ENCODE measurements at regions not wholly inside any gene's neighbourhood (a gene's known extent, or its start where the extent isn't known, plus 50 kb on each side); places are given as distances from the start of the nearest gene placed in this dataset.
"Not testable (repeated sequence)": the region's sequence is repeated elsewhere in the genome, so short reads cannot be mapped to it uniquely, and the experiment has no call there.

GRCh38 chr4:108454227-108454626, 166.1 kb upstream of the RPL34 start:
- DNase-seq, result no peak
- Histone ChIP-seq H3K4me3 (ENCODE audit: insufficient read depth, low read depth, low read length) (no peak overlapping the region), H3K27me3 (ENCODE audit: control insufficient read depth, insufficient read depth, low read length) (no peaks in the 10 kb centered on the region), H3K36me3 (replicated peaks; ENCODE audit: control insufficient read depth, insufficient read depth, low read length) (no peaks in the 10 kb centered on the region)

GRCh38 chr4:108453366-108453765, 167.0 kb upstream of the RPL34 start:
- no peaks in the 10 kb centered on the region for H3K36me3 ChIP-seq (replicated peaks; ENCODE audit: control insufficient read depth, insufficient read depth, low read length)
- H3K4me3 ChIP-seq (ENCODE audit: insufficient read depth, low read depth, low read length), result no peak overlapping the region
- no peaks in the 10 kb centered on the region for H3K27me3 ChIP-seq (ENCODE audit: control insufficient read depth, insufficient read depth, low read length)
- DNase-seq, result no peak

DNA sequence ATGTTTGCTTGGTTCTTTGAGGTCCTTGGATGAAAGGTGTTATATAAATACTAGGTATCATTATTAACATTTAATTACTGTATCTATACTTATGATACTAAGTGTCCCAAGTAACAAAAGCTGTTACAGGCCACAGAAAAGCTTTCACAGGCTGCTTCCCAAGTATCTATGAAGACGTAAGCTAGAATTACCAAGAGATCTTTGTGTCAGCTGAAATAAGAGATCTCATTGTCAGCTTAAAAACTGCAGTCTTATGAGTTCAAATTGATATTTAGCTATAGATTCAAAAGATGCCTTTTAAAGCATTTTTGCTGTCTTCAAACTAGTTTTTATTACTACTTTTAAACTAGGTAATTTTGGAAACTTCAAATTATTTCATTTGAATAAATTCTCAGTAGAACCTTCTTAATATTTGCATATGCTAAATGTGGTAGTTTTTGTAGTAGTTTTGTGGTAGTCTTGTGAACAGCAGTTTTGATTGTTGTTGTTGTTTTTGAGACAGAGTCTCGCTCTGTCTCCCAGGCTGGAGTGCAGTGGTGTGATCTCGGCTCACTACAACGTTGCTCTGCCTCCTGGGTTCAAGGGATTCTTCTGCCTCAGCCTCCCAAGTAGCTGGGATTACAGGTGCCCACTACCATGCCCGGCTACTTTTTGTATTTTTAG, 170.0 kb upstream of the RPL34 start:
- Histone ChIP-seq H3K27me3 (ENCODE audit: control insufficient read depth, insufficient read depth, low read length) (no peaks in the 10 kb centered on the region), H3K36me3 (replicated peaks; ENCODE audit: control insufficient read depth, insufficient read depth, low read length) (no peaks in the 10 kb centered on the region), H3K4me3 (ENCODE audit: insufficient read depth, low read depth, low read length) (no peak overlapping the region)
- no peak for DNase-seq

- H3K27me3 ChIP-seq (ENCODE audit: control insufficient read depth, insufficient read depth, low read length), result no peaks in the 10 kb centered on the region
- no peaks in the 10 kb centered on the region for H3K36me3 ChIP-seq (replicated peaks; ENCODE audit: control insufficient read depth, insufficient read depth, low read length)
- no peak overlapping the region for H3K4me3 ChIP-seq (ENCODE audit: insufficient read depth, low read depth, low read length)
- no peak for DNase-seq
These were observed 171.2 kb upstream of the RPL34 start for GRCh38 chr4:108449129-108449528.

DNA sequence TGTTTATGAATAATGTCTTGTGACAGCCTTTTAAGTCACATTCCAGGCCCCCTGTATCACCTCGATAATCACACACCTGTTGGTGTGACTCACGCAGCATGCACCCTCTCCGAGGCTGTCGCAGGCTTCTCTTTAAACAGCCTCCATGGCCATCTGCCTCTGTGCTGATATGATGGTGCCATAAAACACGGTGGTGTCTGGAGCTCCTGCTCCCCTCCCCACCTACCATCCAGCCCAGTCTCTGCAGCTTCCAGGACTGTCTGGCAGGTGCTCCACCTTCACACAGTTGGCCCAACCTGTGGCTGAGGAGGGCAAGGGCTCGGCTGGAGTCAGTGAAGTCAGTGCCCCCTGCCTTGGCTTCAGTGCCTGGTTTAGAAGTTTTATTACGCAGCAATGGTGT, 173.8 kb upstream of the RPL34 start:
- H3K27me3 ChIP-seq (ENCODE audit: control insufficient read depth, insufficient read depth, low read length), result no peaks in the 10 kb centered on the region
- DNase-seq, result no peak
- H3K4me3 ChIP-seq (ENCODE audit: insufficient read depth, low read depth, low read length), result no peak overlapping the region
- no peaks in the 10 kb centered on the region for H3K36me3 ChIP-seq (replicated peaks; ENCODE audit: control insufficient read depth, insufficient read depth, low read length)

DNA sequence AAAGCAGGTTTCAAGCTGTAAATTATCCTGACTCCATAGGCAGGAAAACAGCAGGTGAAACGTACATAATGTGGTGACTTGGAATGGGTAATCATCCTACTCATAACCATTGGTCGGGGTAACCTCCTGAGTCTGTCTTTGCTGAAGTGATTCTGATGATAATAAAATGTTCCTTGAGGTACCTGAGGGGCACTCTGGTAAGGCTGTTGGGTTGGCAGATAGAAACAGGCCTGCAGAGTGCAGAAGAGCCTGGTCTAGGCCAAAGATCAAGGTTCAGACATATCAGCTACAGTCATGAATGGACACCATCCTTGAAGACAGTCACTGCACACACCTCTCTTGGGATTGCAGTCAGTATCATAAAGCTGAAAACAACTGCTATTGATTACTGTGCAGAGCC, 174.7 kb upstream of the RPL34 start:
- Histone ChIP-seq H3K4me3 (ENCODE audit: insufficient read depth, low read depth, low read length) (no peak overlapping the region), H3K27me3 (ENCODE audit: control insufficient read depth, insufficient read depth, low read length) (no peaks in the 10 kb centered on the region), H3K36me3 (replicated peaks; ENCODE audit: control insufficient read depth, insufficient read depth, low read length) (no peaks in the 10 kb centered on the region)
- no peak for DNase-seq

DNA sequence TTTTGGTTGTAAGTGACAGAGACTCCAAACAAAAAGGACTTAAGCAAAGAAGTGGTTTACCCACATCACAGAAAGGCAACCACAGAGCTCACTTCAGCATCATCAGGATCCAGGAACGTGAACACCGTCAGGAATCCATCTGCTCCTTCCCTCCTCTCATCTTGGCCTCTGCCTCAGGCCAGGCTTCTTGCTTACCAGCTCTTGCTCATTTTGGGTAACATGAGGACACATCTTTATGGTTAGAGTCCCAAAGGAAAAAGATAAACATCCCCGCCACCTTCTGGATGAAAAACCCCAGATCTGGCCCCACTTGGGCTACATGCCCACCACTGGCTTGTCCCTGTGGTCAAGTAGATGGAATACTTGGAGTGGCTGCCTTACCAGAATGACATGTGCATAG, 176.8 kb upstream of the RPL34 start:
- DNase-seq, result no peak

DNA sequence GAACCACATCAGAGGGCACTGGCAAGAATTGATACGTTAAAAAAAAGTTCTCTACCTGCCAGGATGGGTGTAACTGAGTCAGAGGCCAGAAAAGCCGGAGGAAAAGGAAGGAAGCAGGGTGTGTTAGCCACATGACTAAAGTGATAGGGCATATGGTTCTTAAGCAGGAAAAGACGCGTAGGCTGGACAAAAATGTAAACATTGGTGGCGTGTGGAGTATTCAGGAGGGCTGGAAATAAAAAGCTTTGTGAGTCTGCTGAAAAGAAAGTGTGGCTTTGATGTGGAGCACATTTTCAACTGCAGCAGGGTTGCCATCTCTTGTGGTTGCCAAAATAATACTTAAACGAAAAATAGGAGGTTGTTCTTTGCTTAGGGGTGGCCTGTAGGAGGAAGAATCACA, 186.5 kb upstream of the RPL34 start:
- H3K36me3 ChIP-seq (replicated peaks; ENCODE audit: control insufficient read depth, insufficient read depth, low read length), result no peaks in the 10 kb centered on the region
- no peak overlapping the region for H3K4me3 ChIP-seq (ENCODE audit: insufficient read depth, low read depth, low read length)
- no peaks in the 10 kb centered on the region for H3K27me3 ChIP-seq (ENCODE audit: control insufficient read depth, insufficient read depth, low read length)
- DNase-seq, result no peak

More for the DNA sequence above, 176.8 kb upstream of the RPL34 start:
- Histone ChIP-seq H3K36me3 (replicated peaks; ENCODE audit: control insufficient read depth, insufficient read depth, low read length) (no peaks in the 10 kb centered on the region), H3K4me3 (ENCODE audit: insufficient read depth, low read depth, low read length) (no peak overlapping the region), H3K27me3 (ENCODE audit: control insufficient read depth, insufficient read depth, low read length) (no peaks in the 10 kb centered on the region)

DNA sequence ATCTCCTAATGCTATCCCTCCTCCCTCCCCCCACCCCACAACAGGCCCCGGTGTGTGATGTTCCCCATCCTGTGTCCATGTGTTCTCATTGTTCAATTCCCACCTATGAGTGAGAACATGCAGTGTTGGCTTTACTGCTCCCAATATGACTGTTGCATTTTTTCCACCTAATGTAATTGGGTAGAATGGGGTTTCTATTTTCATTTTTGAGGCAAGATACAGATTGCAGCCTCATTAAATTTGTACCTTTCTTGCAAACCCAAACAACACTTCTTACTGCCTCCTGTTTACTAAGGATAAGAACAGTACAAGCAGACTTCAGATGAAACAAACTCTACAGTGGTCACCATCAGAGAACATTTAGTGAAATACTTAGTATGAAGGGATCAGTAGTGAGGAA, 187.0 kb upstream of the RPL34 start:
- not testable (repeated sequence) for DNase-seq; H3K4me3 ChIP-seq (ENCODE audit: insufficient read depth, low read depth, low read length); H3K36me3 ChIP-seq (replicated peaks; ENCODE audit: control insufficient read depth, insufficient read depth, low read length); H3K27me3 ChIP-seq (ENCODE audit: control insufficient read depth, insufficient read depth, low read length)

DNA sequence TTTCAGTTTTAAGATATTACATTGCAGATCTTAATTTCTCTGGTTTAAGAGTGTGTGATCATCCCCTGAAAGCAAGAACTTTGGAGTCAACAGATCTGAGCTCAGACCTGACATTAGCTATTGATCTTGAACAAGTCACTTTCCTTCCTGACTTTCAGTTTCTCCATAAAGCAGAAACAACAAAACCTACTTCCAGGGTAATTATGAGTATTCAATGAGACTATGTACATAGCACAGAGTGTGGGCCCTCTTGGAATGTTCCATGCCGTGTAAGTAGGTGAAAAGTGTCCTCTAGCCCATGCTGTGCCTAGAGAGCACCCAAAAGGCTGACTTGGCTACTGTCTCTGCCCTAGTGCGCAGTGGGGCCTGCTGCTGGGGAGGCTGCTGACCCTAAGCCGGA, 188.0 kb upstream of the RPL34 start:
- no peak overlapping the region for H3K4me3 ChIP-seq (ENCODE audit: insufficient read depth, low read depth, low read length)
- DNase-seq, result no peak
- H3K36me3 ChIP-seq (replicated peaks; ENCODE audit: control insufficient read depth, insufficient read depth, low read length), result no peaks in the 10 kb centered on the region
- no peaks in the 10 kb centered on the region for H3K27me3 ChIP-seq (ENCODE audit: control insufficient read depth, insufficient read depth, low read length)

DNA sequence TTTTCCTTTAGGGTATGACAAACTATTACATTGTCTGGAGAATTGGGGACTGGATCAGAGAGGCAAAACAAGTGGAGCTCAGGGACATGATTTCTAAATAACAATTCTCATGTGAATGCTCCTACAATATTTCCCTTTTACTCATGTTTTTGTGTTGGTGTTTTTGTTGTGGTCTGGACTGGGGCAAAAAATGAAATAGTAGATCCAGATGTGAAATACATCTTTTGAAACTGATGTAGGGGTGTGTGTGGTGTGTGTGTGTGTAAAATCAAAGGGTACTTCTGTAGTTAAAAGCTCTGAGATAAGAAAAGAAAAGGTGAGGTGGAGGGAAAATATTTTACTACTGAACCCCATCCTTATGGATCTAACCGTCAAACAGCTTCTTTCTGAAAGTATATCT, 188.4 kb upstream of the RPL34 start:
- Histone ChIP-seq H3K4me3 (ENCODE audit: insufficient read depth, low read depth, low read length) (no peak overlapping the region), H3K36me3 (replicated peaks; ENCODE audit: control insufficient read depth, insufficient read depth, low read length) (no peaks in the 10 kb centered on the region), H3K27me3 (ENCODE audit: control insufficient read depth, insufficient read depth, low read length) (no peaks in the 10 kb centered on the region)
- DNase-seq, result no peak

- Histone ChIP-seq H3K27me3 (ENCODE audit: control insufficient read depth, insufficient read depth, low read length) (no peaks in the 10 kb centered on the region), H3K36me3 (replicated peaks; ENCODE audit: control insufficient read depth, insufficient read depth, low read length) (no peaks in the 10 kb centered on the region), H3K4me3 (ENCODE audit: insufficient read depth, low read depth, low read length) (no peak overlapping the region)
- no peak for DNase-seq
These were observed 189.5 kb upstream of the RPL34 start for GRCh38 chr4:108430921-108431320.

- Histone ChIP-seq H3K36me3 (replicated peaks; ENCODE audit: control insufficient read depth, insufficient read depth, low read length) (no peaks in the 10 kb centered on the region), H3K4me3 (ENCODE audit: insufficient read depth, low read depth, low read length) (no peak overlapping the region), H3K27me3 (ENCODE audit: control insufficient read depth, insufficient read depth, low read length) (no peaks in the 10 kb centered on the region)
- no peak for DNase-seq
These were observed 190.7 kb upstream of the RPL34 start for GRCh38 chr4:108429662-108430061.

DNA sequence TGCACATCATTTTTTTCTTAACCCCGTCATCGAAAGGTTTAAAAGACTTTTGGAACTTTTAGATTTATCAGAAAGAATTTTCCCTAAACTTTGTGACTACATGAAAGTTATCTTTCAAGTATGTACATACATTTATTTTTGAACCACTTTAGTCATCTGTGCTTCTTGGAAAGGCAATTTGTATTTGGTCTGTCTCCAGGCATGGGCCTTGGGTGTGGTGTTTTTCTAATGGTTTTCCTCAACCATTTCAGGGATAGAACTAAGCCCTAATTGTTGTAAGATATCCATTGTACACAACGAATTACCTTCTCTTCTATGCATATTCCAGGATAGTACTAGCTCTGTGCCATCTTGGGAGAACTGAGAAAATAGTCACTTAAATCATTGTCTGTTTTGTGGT, 191.5 kb upstream of the RPL34 start:
- H3K27me3 ChIP-seq (ENCODE audit: control insufficient read depth, insufficient read depth, low read length), result no peaks in the 10 kb centered on the region
- H3K36me3 ChIP-seq (replicated peaks; ENCODE audit: control insufficient read depth, insufficient read depth, low read length), result no peaks in the 10 kb centered on the region
- H3K4me3 ChIP-seq (ENCODE audit: insufficient read depth, low read depth, low read length), result no peak overlapping the region
- no peak for DNase-seq

- DNase-seq, result no peak
- Histone ChIP-seq H3K4me3 (ENCODE audit: insufficient read depth, low read depth, low read length) (no peak overlapping the region), H3K27me3 (ENCODE audit: control insufficient read depth, insufficient read depth, low read length) (no peaks in the 10 kb centered on the region), H3K36me3 (replicated peaks; ENCODE audit: control insufficient read depth, insufficient read depth, low read length) (no peaks in the 10 kb centered on the region)
These were observed 192.4 kb upstream of the RPL34 start for GRCh38 chr4:108427946-108428485.

- Histone ChIP-seq H3K4me3 (ENCODE audit: insufficient read depth, low read depth, low read length) (no peak overlapping the region), H3K27me3 (ENCODE audit: control insufficient read depth, insufficient read depth, low read length) (no peaks in the 10 kb centered on the region), H3K36me3 (replicated peaks; ENCODE audit: control insufficient read depth, insufficient read depth, low read length) (no peaks in the 10 kb centered on the region)
- no peak for DNase-seq
These were observed 193.9 kb upstream of the RPL34 start for GRCh38 chr4:108426493-108426892.
